Germinal center (tissue), 1 donor: ENCODE measurements at regions not wholly inside any gene's neighbourhood (a gene's known extent, or its start where the extent isn't known, plus 50 kb on each side); places are given as distances from the start of the nearest gene placed in this dataset.

Experiments used
- DNase-seq: peaks from one replicate; pipeline ENCODE4 v3.0.0; 2012; ENCODE audit warnings: mixed read lengths, low spot score

- DNase-seq, result no peak
Observed at GRCh38 chr1:30360281-30360680, 363.1 kb downstream of the MATN1 start.

DNA sequence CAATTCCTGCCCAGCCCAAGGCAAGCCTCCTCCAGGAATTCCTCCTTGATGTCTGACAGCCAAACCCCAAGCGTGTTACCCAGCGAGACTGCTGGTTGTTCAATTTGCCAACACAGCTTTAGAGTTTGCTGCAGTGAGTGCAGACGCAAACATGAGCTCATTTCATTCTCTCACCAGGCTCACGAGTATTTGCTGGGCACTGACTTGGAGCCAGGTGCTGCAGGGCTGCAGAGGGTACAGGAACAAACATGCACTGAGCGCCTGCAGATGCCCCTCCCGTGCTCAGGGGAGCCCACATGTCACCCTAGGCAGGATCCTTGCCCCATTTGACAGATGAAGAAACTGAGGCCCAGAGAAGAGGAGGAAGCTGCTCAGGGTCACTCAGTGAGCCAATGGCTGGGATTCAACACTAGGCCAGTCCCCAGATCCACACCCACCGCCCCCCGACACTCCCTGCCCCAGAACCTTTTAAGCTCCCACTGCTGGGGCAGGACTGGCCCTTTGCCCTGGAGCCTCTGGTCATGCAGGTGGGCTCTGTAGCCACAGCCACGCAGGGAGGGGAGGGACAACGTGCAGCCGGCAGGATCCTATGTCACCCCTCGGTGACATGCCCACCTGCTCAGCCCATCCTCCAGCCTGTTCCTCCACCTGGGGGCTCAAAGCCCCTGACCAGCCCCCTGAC is 363.7 kb downstream of the MATN1 start:
- no peak for DNase-seq

DNA sequence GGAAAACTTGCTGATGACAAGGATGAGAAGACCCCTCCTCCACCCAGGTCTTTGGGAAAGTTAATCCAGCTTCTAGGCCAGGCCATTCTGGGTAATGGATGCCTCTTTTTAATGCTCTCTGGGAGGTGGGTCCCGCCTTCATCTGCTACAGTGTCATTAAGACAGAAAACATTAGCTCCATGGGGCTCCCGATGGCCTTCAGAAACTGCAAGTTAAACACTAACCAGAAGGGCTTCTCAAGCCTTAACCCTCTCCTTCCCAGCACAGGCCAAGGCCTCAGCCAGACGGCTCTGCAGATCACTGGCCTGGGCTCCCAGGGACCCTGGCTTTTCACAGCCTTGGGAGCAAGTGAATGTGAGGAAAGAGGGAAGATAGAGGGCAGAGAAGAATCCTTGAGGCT is 364.9 kb downstream of the MATN1 start:
- no peak for DNase-seq

- DNase-seq, result no peak
Observed at GRCh38 chr1:30356839-30357238, 366.5 kb downstream of the MATN1 start.

GRCh38 chr1:30354410-30354809 is 369.0 kb downstream of the MATN1 start:
- DNase-seq, result no peak

- DNase-seq, result no peak
Observed at GRCh38 chr1:30353637-30354036, 369.7 kb downstream of the MATN1 start.

DNA sequence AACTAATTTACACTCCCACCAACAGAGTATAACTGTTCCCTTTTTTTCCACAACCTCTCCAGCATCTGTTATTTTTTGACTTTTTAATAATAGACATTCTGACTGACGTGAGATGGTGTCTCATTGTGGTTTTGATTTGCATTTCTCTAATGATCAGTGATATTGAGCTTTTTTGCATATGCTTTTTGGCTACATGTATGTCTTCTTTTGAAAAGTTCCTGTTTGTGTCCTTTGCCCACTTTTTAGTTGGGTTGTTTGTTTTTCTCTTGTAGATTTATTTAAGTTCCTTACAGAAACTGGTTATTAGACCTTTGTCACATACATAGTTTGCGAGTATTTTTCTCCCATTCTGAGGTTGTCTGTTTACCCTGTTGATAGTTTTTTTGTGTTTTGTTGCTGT is 375.2 kb downstream of the MATN1 start:
- DNase-seq, result no peak

- DNase-seq, result no peak
Observed at GRCh38 chr1:30345491-30346130, 377.8 kb downstream of the MATN1 start.

DNA sequence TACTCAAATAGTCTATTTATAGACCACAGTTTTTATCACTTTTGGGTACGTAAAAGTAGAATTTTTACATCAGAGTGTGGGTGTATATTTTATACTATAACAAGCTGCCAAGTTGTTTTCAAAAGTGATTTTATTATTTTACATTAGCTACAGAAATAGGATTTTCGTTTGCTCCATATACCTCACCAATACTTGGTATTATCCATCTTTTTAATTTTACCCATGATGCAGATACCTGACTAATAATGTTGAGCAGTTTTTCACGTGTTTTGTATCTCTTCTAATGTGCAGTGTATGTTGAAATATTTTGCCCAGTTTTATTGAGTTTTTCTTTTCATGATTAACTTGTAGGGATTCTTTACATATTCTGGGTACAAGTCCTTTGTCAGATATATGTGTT is 379.8 kb downstream of the MATN1 start:
- DNase-seq, result no peak

GRCh38 chr1:30342535-30343141 is 380.7 kb downstream of the MATN1 start:
- no peak for DNase-seq

DNA sequence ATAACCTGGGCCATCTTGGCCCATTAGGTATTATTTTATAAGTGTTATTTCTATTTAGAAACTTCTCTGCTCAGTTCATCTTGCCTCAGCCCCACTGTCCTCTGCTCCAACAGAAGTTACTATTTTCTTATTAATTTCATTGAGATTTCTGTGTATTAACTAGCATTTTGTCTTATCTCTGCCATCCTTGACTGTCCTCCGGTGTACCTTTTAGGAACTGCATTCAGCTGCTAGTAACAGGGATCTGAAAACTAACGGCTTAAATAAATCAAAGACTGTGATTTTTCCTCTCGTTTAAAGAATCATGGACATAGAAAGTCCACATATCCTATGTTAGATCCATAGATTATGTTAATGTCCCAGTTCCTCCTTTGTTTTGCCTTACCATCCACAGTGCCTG is 382.5 kb downstream of the MATN1 start:
- no peak for DNase-seq

DNA sequence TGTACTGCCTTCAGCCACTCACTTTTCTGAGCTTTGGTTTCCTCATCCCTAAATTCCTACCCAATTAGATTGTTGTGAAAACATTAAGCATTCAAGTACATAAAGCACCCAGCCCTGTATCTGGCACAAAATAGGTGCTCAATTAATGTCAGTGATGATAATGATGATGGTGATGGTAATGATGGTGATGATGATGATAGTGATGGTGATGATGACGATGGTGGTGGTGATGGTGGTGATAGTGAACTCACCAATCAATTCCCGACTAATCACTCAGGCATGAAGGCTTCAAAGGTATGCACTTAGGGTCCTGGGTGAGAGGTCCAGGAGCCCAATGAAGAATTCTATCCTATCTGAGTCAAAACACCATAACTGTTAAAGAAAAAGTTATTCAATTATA is 383.5 kb downstream of the MATN1 start:
- no peak for DNase-seq

DNA sequence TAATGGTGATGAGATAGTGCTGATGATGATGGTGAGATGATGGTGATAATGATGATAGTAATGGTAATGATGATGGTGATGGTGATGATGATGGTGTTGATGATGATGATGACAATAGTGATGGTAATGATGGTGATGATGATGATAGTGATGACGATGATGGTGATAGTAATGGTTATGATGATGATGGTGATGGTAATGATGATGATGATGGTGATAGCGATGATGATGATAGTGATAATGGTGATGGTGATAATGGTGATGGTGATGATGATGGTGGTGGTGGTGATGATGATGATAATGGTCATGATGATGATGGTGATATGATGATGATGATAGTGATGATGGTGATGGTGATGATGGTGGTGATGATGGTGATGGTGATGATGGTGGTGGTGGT is 384.6 kb downstream of the MATN1 start:
- no peak for DNase-seq

GRCh38 chr1:30337324-30337620 is 386.1 kb downstream of the MATN1 start:
- DNase-seq, result no peak

GRCh38 chr1:30336550-30337323 is 386.6 kb downstream of the MATN1 start:
- no peak for DNase-seq

DNA sequence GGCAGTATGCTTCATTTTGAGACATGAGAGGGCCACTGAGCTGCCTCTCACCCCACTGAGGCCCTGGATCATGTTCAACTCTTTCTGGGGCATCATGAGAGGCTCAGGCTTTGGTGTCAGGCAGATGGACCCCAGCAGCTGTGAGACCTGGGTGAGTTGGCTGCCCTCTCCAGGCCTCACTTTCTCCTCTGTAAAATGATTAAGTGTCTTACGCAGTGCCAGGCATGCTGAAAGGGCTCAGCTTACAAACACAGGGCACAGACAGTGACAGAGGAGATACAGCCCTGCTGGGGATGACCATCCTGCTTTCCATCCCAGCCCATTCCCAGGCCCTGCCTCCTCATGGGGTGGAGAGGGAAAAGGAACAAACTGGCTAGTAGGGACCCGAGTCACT is 387.4 kb downstream of the MATN1 start:
- no peak for DNase-seq

DNA sequence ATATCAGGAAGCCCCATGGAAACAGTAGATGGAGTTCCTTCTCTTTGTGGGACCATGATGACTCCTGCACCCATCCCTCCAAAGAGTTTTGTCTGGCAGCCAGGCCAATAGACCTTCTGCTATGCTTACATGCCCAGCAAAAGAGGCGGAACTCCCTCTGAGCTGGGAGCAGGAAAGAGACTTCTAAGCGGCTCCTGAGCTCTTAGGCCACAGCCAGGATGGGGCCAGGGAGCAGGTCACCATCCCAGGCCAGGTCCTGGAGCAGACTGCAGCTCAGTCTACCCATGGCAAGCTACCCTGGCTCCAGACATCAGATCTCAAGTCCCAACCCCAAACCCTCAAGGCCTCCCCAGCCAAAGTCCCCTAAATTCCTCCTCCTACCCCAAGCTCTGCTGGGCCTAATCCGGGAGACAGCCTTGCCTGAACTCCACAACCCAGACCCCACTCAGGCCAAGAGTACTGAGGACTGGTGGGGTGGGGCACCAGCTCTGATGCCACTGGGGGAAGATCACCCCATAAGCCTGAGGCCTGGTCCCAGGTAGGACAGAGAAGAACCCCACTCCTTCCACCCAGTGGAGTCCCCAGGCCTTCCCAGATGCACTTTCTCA is 387.9 kb downstream of the MATN1 start:
- no peak for DNase-seq

DNA sequence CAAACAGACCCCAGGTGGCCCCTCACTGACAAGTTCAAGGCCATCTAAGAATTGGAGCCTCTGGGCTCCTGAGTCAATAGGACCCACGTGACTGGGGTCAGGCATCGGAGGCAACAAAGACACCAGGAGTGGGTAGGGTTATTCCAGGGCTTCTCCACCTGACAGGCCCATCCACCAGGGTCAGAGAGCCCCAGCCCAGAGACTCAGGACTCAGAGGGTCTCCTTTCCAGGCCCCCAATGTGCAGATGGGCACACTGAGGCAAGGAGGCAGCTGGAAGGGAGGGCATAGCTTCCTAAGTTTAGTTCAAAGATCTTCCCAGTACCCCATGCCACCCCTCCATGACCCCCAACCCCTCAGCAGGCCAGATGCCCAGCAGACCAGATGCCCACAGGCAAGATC is 388.6 kb downstream of the MATN1 start:
- no peak for DNase-seq

- no peak for DNase-seq
Observed at GRCh38 chr1:30332116-30333094, 391.0 kb downstream of the MATN1 start.

GRCh38 chr1:30331415-30332065 is 391.8 kb downstream of the MATN1 start:
- no peak for DNase-seq

DNA sequence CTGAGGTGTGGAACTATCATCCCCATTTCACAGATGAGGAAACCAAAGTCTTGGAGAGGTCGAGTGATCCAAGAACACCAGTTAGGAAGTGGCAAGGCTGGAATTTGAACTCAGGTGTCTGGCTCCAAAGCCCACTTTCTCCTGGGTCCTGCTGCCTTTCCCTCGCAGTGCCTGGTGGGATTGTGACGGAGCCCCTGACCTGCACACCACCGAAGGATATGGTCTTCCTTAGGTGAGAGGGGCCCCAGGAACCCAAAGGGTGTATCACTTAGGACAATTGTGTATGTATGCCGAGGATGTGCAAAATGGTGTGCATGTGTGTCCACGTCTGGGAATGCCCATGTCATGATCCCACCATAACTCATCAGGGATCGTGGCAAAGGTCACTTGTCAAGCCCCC is 392.7 kb downstream of the MATN1 start:
- no peak for DNase-seq
